ENCODE measurements at regions not wholly inside any gene's neighbourhood (a gene's known extent, or its start where the extent isn't known, plus 50 kb on each side); places are given as distances from the start of the nearest gene placed in this dataset.

- TF ChIP-seq CTCF (conservative IDR thresholded peaks at IDR 0.05) (no peak), EZH2 (IDR thresholded peaks at IDR 0.05; ENCODE audit: low read depth) (no peak)
Measured at GRCh38 chrX:131901546-131901945, 121.6 kb upstream of the STK26 start.

Data from PC-9 (cell line).